Heart left ventricle (tissue), 16 donors: ENCODE measurements at regions not wholly inside any gene's neighbourhood (a gene's known extent, or its start where the extent isn't known, plus 50 kb on each side); places are given as distances from the start of the nearest gene placed in this dataset.
"Not testable (repeated sequence)": the region's sequence is repeated elsewhere in the genome, so short reads cannot be mapped to it uniquely, and the experiment has no call there.

ENCODE experiments used
- ATAC-seq, 4 donors: fragments of 200-7000 bp; cut with Tn5 transposase; one replicate each; pipeline ENCODE4 v1.9.1; 2020 to 2022; ENCODE audit warnings: moderate library complexity in 4 of 4, mild to moderate bottlenecking in 3 of 4, moderate number of reproducible peaks in 1 of 4
- DNase-seq, 5 donors: peaks; one replicate each; pipeline ENCODE4 v3.0.0-alpha.2; 2020
- H3K27ac ChIP-seq, 12 donors: fragments of 200-600 bp; sonication (generic) in 4 of 12; one replicate each; pipeline versions ENCODE4 v1.5.0 to v1.8.0; 2016 to 2022; ENCODE audit warnings: mild to moderate bottlenecking in 2 of 12
- H3K27me3 ChIP-seq, 9 donors: fragments of 200-600 bp; sonication (generic) in 2 of 9; one replicate each; pipeline versions ENCODE4 v1.5.1 to v1.8.0; 2016 to 2022; ENCODE audit warnings: mild to moderate bottlenecking in 3 of 9
- H3K36me3 ChIP-seq, 9 donors: fragments of 200-600 bp; sonication (generic) in 2 of 9; one replicate each; pipeline versions ENCODE4 v1.5.0 to v1.8.0; 2018 to 2022; ENCODE audit warnings: mild to moderate bottlenecking in 2 of 9
- H3K4me1 ChIP-seq, 12 donors: fragments of 200-600 bp; sonication (generic) in 4 of 12; one replicate each; pipeline versions ENCODE4 v1.5.0 to v1.8.0; 2016 to 2022; ENCODE audit warnings: mild to moderate bottlenecking in 3 of 12
- H3K4me3 ChIP-seq, 12 donors: fragments of 200-600 bp; sonication (generic) in 4 of 12; one replicate each; pipeline versions ENCODE4 v1.5.0 to v1.8.0; 2017 to 2022; ENCODE audit warnings: mild to moderate bottlenecking in 9 of 12, moderate library complexity in 4 of 12
- H3K9me3 ChIP-seq, 12 donors: fragments of 200-600 bp; sonication (generic) in 4 of 12; one replicate each; pipeline versions ENCODE4 v1.5.0 to v1.8.0; 2016 to 2022; ENCODE audit warnings: mild to moderate bottlenecking in 1 of 12
- CTCF ChIP-seq, 12 donors: fragments of 200-600 bp; sonication (generic) in 4 of 12; IDR thresholded peaks; one replicate each; pipeline versions ENCODE4 v1.5.0 to v1.8.0; 2018 to 2022; ENCODE audit warnings: antibody characterized with exemption in 12 of 12, mild to moderate bottlenecking in 5 of 12
- POLR2A ChIP-seq, 2 donors: fragments of 450-650 bp; IDR thresholded peaks; one replicate each; pipeline ENCODE4 v1.6.1; 2017; ENCODE audit warnings: antibody characterized with exemption in 2 of 2, mild to moderate bottlenecking in 2 of 2, moderate library complexity in 2 of 2
- WGBS, 4 donors: extraction: QIAGEN DNeasy Blood & Tissue Kit in 2 of 4; methylation state at CpG; one replicate each; pipeline versions ENCODE4 v1.1.5 to v1.1.7; 2013 to 2018; 5-methylcytosine and 5-hydroxymethylcytosine counted together
- intact Hi-C, 10 donors: fragments of 100-400 bp; cut with DNase I; formaldehyde crosslinking; loops; one replicate each; pipeline versions ENCODE4 v1.11.1 to v1.14.2; 2022
- donor health status: ischemic (EF 13 %, LVEDD 7.1; RV severe dilation, severe dysfunction).
- donor health status: healthy with polysubstance abuse.
- donor health status: DM: no; HTN: yes; CAD: no.
- donor health status: DM: no; HTN: no; CAD: no.
- donor health status: ischemic (EF 25% LVEDD 6.9; RV normal size, moderate dysfunction).
- donor health status: ischemic (EF 25% LVEDD 5.7; RV mildly dilated, moderate dysfunction).
- donor health status: healthy.
- donor health status: DM: yes; HTN: yes; CAD: no.
- donor health status: ischemic (EF 35%, LVEDD 5.7; RV mildly dilated, moderate dysfunction).
- donor health status: nonischemic (EF 11% LVEDD 7.7; RV severe dilation, severe dysfunction).
- donor health status: DM: yes; HTN: yes; CAD: no.
- donor health status: PGD.
- donor health status: ischemic (EF 29% LVEDD 5.4; RV normal size, mild dysfunction).
- donor health status: nonischemic (EF 23%, LVEDD 6.1; RV moderate dilation, normal function).

- no peaks in the 10 kb centered on the region for H3K9me3 ChIP-seq
- ATAC-seq (no peak), DNase-seq (no peak)
- TF ChIP-seq POLR2A (IDR thresholded peaks at IDR 0.05) (no peak), CTCF (IDR thresholded peaks at IDR 0.05) (no peak)
- H3K36me3 ChIP-seq, result no peaks in the 10 kb centered on the region
- no peaks in the 10 kb centered on the region for H3K27me3 ChIP-seq
- H3K27ac ChIP-seq, result no peak overlapping the region
- intact Hi-C loops, result no loop called here
- H3K4me1 ChIP-seq, result no peaks in the 10 kb centered on the region
- no peak overlapping the region for H3K4me3 ChIP-seq
Measured at GRCh38 chr15:95770196-95770595, 560.3 kb upstream of the NR2F2 start.

GRCh38 chr15:95772982-95773381 is 557.5 kb upstream of the NR2F2 start:
- Histone ChIP-seq H3K27ac (no peak overlapping the region), H3K9me3 (peaks cover 0 to 6% (median 0%) of the 10 kb centered on the region in 12 donors), H3K36me3 (no peaks in the 10 kb centered on the region), H3K4me3 (no peak overlapping the region), H3K4me1 (no peaks in the 10 kb centered on the region), H3K27me3 (no peaks in the 10 kb centered on the region)
- DNase-seq (no peak), ATAC-seq (no peak)
- 95 to 97% (median 96%) methylated on average over 3 of the region's 3 CpGs for WGBS, 4 donors
- TF ChIP-seq POLR2A (IDR thresholded peaks at IDR 0.05) (no peak), CTCF (IDR thresholded peaks at IDR 0.05) (no peak)
- intact Hi-C loops, result no loop called here

DNA sequence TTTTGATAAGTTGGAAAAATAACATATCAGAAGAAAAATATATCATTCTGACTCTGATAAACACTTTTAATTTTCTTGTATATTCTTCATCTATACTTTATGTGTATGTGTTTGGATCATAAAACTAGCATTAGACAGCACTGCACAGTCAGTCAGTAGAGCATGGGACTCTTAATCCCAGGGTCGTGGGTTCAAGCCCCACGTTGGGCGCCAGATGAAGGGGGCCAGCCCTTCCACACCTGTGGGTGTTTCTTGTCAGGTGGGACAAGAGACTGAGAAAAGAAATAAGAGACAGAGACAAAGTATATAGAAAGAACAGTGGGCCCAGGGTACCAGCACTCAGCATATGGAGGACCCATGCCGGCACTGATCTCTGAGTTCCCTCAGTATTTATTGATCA is 546.0 kb upstream of the NR2F2 start:
- DNase-seq (no peak), ATAC-seq (no peak)
- Histone ChIP-seq H3K4me1 (no peaks in the 10 kb centered on the region), H3K27me3 (no peaks in the 10 kb centered on the region), H3K27ac (no peak overlapping the region), H3K9me3 (peaks cover 0 to 58% (median 37%) of the 10 kb centered on the region in 12 donors), H3K4me3 (no peak overlapping the region), H3K36me3 (no peaks in the 10 kb centered on the region)
- intact Hi-C loops, result no loop called here
- no peak for TF ChIP-seq POLR2A (IDR thresholded peaks at IDR 0.05)
- no peak for TF ChIP-seq CTCF (IDR thresholded peaks at IDR 0.05)
- 91 to 94% (median 92%) methylated on average over 4 of the region's 4 CpGs for WGBS, 4 donors

DNA sequence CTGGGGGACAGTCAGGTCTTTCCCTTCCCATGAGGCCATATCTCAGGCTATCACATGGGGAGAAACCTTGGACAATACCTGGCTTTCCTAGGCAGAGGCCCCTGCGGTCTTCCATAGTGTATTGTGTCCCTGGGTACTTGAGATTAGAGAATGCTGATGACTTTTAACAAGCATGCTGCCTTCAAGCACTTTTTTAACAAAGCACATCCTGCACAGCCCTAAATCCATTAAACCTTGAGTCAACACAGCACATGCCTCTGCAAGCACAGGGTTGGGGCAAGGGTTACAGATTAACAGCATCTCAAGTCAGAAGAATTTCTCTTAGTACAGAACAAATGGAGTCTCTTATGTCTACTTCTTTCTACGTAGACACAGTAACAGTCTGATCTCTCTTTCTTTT is 545.2 kb upstream of the NR2F2 start:
- ATAC-seq, H3K27ac ChIP-seq, H3K36me3 ChIP-seq, H3K4me3 ChIP-seq, H3K4me1 ChIP-seq, intact Hi-C loops, H3K27me3 ChIP-seq, DNase-seq: not testable (repeated sequence)
- WGBS, 4 donors, result 88 to 99% (median 95%) methylated on average over 2 of the region's 2 CpGs
- H3K9me3 ChIP-seq, result peaks cover 0 to 58% (median 37%) of the 10 kb centered on the region in 12 donors

DNA sequence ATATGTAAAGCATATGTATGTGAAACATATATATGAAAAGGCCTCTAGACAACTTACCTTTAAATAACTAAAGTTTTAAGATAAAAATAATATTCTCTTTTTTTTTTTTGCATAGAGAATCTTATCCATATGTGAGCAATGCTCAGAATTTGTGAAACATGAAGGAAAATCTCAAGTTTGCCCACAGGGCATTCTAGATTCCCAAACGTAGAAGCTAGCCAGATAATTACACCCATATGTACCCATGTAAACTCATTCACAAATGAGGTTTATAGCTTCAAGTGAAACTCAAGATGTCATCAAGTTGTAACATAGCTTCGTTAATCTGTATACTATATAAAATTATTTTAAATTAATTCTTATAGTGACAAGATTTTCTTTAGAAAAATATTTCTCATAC is 537.3 kb upstream of the NR2F2 start:
- Histone ChIP-seq H3K9me3 (no peaks in the 10 kb centered on the region), H3K27me3 (no peaks in the 10 kb centered on the region), H3K27ac (no peak overlapping the region), H3K4me3 (no peak overlapping the region), H3K36me3 (no peaks in the 10 kb centered on the region), H3K4me1 (no peaks in the 10 kb centered on the region)
- no peak for TF ChIP-seq CTCF (IDR thresholded peaks at IDR 0.05)
- ATAC-seq (no peak), DNase-seq (no peak)
- 90 to 94% (median 91%) methylated on average over 2 of the region's 2 CpGs for WGBS, 4 donors
- intact Hi-C loops, result no loop called here
